Prostate gland (tissue), 2 donors: ENCODE measurements at regions not wholly inside any gene's neighbourhood (a gene's known extent, or its start where the extent isn't known, plus 50 kb on each side); places are given as distances from the start of the nearest gene placed in this dataset.

ENCODE experiments used
- POLR2A ChIP-seq: fragments of 450-650 bp; IDR thresholded peaks from one replicate; pipeline ENCODE4 v1.6.1; 2016; ENCODE audit warnings: antibody characterized with exemption, mild to moderate bottlenecking
- POLR2AphosphoS5 ChIP-seq: sonication (generic); formaldehyde crosslinking; IDR thresholded peaks from one replicate; pipeline ENCODE4 v1.6.1; 2017; ENCODE audit warnings: antibody characterized with exemption
- TF ChIP-seq, protein P1 (sequence below), 4 experiments: fragments of 200-600 bp in 2 of 4; fragments of 450-650 bp in 2 of 4; sonication (generic) in 2 of 4; IDR thresholded peaks; 1 replicate in 3 of 4; 2 replicates in 1 of 4; pipeline ENCODE4 v1.5.1; 2016 to 2019; ENCODE audit warnings: antibody characterized with exemption in 4 of 4, mild to moderate bottlenecking in 2 of 4, moderate library complexity in 2 of 4

DNA sequence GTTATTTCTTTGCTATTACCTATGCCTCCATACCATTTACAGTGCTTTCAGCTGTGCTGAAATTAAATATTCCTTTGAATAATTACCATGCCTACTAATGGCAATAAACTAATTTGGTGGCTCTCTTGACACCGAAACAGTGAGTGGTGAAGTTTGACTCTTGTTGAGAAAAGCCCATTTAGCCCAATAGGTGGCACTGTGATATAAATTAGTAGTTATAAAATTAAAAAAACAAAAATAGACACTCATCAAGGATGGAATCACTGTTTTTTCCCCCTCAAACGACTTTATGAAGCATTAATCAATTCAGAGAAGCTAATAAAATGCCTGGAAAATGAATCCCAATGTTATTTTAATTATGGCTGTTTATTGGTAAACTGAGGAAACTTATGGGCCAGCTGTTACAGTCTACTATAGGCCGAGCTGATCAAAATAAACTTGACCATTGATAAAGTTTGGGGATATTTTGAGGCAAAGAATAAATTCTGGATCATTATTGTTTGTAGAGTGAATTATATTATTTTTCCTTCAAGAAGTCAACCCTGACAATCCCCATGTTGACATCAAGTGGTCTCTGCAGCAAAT lies 339.6 kb downstream of the TRIB2 start:
- TF ChIP-seq, protein P1, sequence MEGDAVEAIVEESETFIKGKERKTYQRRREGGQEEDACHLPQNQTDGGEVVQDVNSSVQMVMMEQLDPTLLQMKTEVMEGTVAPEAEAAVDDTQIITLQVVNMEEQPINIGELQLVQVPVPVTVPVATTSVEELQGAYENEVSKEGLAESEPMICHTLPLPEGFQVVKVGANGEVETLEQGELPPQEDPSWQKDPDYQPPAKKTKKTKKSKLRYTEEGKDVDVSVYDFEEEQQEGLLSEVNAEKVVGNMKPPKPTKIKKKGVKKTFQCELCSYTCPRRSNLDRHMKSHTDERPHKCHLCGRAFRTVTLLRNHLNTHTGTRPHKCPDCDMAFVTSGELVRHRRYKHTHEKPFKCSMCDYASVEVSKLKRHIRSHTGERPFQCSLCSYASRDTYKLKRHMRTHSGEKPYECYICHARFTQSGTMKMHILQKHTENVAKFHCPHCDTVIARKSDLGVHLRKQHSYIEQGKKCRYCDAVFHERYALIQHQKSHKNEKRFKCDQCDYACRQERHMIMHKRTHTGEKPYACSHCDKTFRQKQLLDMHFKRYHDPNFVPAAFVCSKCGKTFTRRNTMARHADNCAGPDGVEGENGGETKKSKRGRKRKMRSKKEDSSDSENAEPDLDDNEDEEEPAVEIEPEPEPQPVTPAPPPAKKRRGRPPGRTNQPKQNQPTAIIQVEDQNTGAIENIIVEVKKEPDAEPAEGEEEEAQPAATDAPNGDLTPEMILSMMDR (IDR thresholded peaks at IDR 0.05) = peak in 3 of 4 experiments; percentile 19 to 42 (median 35)
- TF ChIP-seq POLR2AphosphoS5 (no peak), POLR2A (no peak)
